Activated T-cell treated with anti-CD3 and anti-CD28 coated beads for 1 hour (primary cell): ENCODE measurements at regions not wholly inside any gene's neighbourhood (a gene's known extent, or its start where the extent isn't known, plus 50 kb on each side); places are given as distances from the start of the nearest gene placed in this dataset.

Experiments
- DNase-seq: peaks from one replicate; pipeline ENCODE4 v3.0.0-alpha.2; 2020; ENCODE audit warnings: low read depth

- no peak for DNase-seq
These were observed 508.9 kb downstream of the FBXO15 start for GRCh38 chr18:73638709-73639108.

- no peak for DNase-seq
These were observed 511.3 kb downstream of the FBXO15 start for GRCh38 chr18:73636355-73636754.

GRCh38 chr18:73626859-73627258 is 520.8 kb downstream of the FBXO15 start:
- no peak for DNase-seq

- no peak for DNase-seq
These were observed 521.4 kb downstream of the FBXO15 start for GRCh38 chr18:73626221-73626620.

GRCh38 chr18:73621091-73621490 is 526.5 kb downstream of the FBXO15 start:
- DNase-seq: no peak

GRCh38 chr18:73617981-73618380 is 529.7 kb downstream of the FBXO15 start:
- no peak for DNase-seq

- DNase-seq: no peak
These were observed 532.1 kb downstream of the FBXO15 start for GRCh38 chr18:73615506-73615905.

- DNase-seq: no peak
These were observed 532.8 kb downstream of the FBXO15 start for GRCh38 chr18:73614812-73615211.

GRCh38 chr18:73613706-73614340 is 533.8 kb downstream of the FBXO15 start:
- no peak for DNase-seq

GRCh38 chr18:73597832-73598615 is 549.6 kb downstream of the FBXO15 start:
- no peak for DNase-seq

- DNase-seq: no peak
These were observed 552.9 kb downstream of the FBXO15 start for GRCh38 chr18:73594749-73595148.

- DNase-seq: no peak
These were observed 554.4 kb downstream of the FBXO15 start for GRCh38 chr18:73593207-73593606.

- DNase-seq: no peak
These were observed 556.7 kb downstream of the FBXO15 start for GRCh38 chr18:73590950-73591349.

GRCh38 chr18:73579698-73580097 is 567.9 kb downstream of the FBXO15 start:
- DNase-seq: no peak

GRCh38 chr18:73577365-73577764 is 570.3 kb downstream of the FBXO15 start:
- no peak for DNase-seq

- no peak for DNase-seq
These were observed 583.6 kb downstream of the FBXO15 start for GRCh38 chr18:73563901-73564472.

GRCh38 chr18:73563345-73563744 is 584.3 kb downstream of the FBXO15 start:
- no peak for DNase-seq

- no peak for DNase-seq
These were observed 590.7 kb downstream of the FBXO15 start for GRCh38 chr18:73556904-73557303.

- DNase-seq: no peak
These were observed 595.5 kb downstream of the FBXO15 start for GRCh38 chr18:73552171-73552570.

- no peak for DNase-seq
These were observed 596.4 kb downstream of the FBXO15 start for GRCh38 chr18:73551211-73551610.

GRCh38 chr18:73549236-73549635 is 598.4 kb downstream of the FBXO15 start:
- DNase-seq: no peak

GRCh38 chr18:73545472-73545871 is 602.2 kb downstream of the FBXO15 start:
- DNase-seq: no peak

- DNase-seq: no peak
These were observed 603.0 kb downstream of the FBXO15 start for GRCh38 chr18:73544617-73545016.
